IMR-90 (cell line): ENCODE measurements at regions not wholly inside any gene's neighbourhood (a gene's known extent, or its start where the extent isn't known, plus 50 kb on each side); places are given as distances from the start of the nearest gene placed in this dataset.

Experiments used
- ATAC-seq: fragments of 200-7000 bp; cut with Tn5 transposase; 2 replicates; pipeline ENCODE4 v1.9.1; 2020; ENCODE audit warnings: low read depth, mild to moderate bottlenecking, moderate library complexity
- BruUV-seq: library from RNA; stranded (reverse); fragments of 400-500 nt; replicated peaks from 2 replicates; lab custom pipeline; 2021; lab: Mats Ljungman, UMichigan
- CTCF ChIA-PET: fragments of 300-600 bp; formaldehyde crosslinking; extraction: SDS; loops from one replicate; lab custom pipeline; 2021; ENCODE audit warnings: antibody characterized with exemption; lab: Yijun Ruan, JAX
- POLR2A ChIA-PET: fragments of 300-600 bp; sonication (Branson Sonifier 250); formaldehyde crosslinking; loops from one replicate; lab custom pipeline; 2022; ENCODE audit warnings: antibody characterized with exemption; ENCODE audit not compliant: unreplicated experiment; lab: Charles Lee
- DNase-seq: peaks from one replicate; pipeline ENCODE4 v3.0.0; 2013
- H2AFZ ChIP-seq: replicated peaks from 2 replicates; pipeline ENCODE3; 2013; ENCODE audit warnings: low read length, mild to moderate bottlenecking; ENCODE audit not compliant: poor library complexity
- H2AK5ac ChIP-seq: 2 replicates; pipeline ENCODE4 v1.6.1; 2013; ENCODE audit warnings: low read depth, low read length, inconsistent platforms
- H2AK9ac ChIP-seq: replicated peaks from 2 replicates; pipeline ENCODE3; 2013; ENCODE audit warnings: mild to moderate bottlenecking, low read depth, low read length, moderate library complexity; ENCODE audit not compliant: poor library complexity
- H2BK120ac ChIP-seq: 2 replicates; pipeline ENCODE4 v1.6.1; 2013; ENCODE audit warnings: low read depth, low read length, inconsistent platforms
- H2BK15ac ChIP-seq: 3 replicates; pipeline ENCODE4 v1.6.1; 2013; ENCODE audit warnings: low read depth, low read length, inconsistent platforms
- H2BK20ac ChIP-seq: 2 replicates; pipeline ENCODE4 v1.6.1; 2013; ENCODE audit warnings: low read depth, mild to moderate bottlenecking, inconsistent platforms, low read length, moderate library complexity
- H2BK5ac ChIP-seq: 2 replicates; pipeline ENCODE4 v1.6.1; 2013; ENCODE audit warnings: mild to moderate bottlenecking, low read depth, low read length, inconsistent platforms; ENCODE audit not compliant: poor library complexity, severe bottlenecking
- H3K14ac ChIP-seq: replicated peaks from 2 replicates; pipeline ENCODE4 v1.6.1; 2013; ENCODE audit warnings: low read depth, low read length, inconsistent platforms
- H3K18ac ChIP-seq: 2 replicates; pipeline ENCODE4 v1.6.1; 2013; ENCODE audit warnings: low read depth, low read length, control low read depth
- H3K23ac ChIP-seq: 2 replicates; pipeline ENCODE4 v1.6.1; 2013; ENCODE audit warnings: low read depth, low read length, inconsistent platforms
- H3K27ac ChIP-seq: 2 replicates; pipeline ENCODE4 v1.5.1; 2013; ENCODE audit warnings: mild to moderate bottlenecking, control low read depth, low read length; ENCODE audit not compliant: insufficient read depth
- H3K27me3 ChIP-seq: 2 replicates; pipeline ENCODE4 v1.6.1; 2013; ENCODE audit warnings: low read length; ENCODE audit not compliant: control insufficient read depth, insufficient read depth
- H3K36me3 ChIP-seq: 2 replicates; pipeline ENCODE4 v1.6.1; 2013; ENCODE audit warnings: low read length, mixed read lengths; ENCODE audit not compliant: control insufficient read depth, insufficient read depth
- H3K4ac ChIP-seq: 2 replicates; pipeline ENCODE4 v1.6.1; 2013; ENCODE audit warnings: low read depth, low read length, inconsistent platforms
- H3K4me1 ChIP-seq: 2 replicates; pipeline ENCODE4 v1.6.1; 2013; ENCODE audit warnings: low read length, mixed read lengths; ENCODE audit not compliant: control insufficient read depth, insufficient read depth
- H3K4me2 ChIP-seq: 2 replicates; pipeline ENCODE4 v1.6.1; 2013; ENCODE audit warnings: low read depth, mild to moderate bottlenecking, control low read depth, low read length, moderate library complexity
- H3K4me3 ChIP-seq: 2 replicates; pipeline ENCODE4 v1.5.1; 2013; ENCODE audit warnings: low read depth, mild to moderate bottlenecking, control low read depth, low read length, moderate library complexity; ENCODE audit not compliant: insufficient read depth
- H3K56ac ChIP-seq: 2 replicates; pipeline ENCODE4 v1.6.1; 2013; ENCODE audit warnings: low read length, inconsistent platforms; ENCODE audit not compliant: insufficient read depth; ENCODE audit errors: extremely low read depth
- H3K79me1 ChIP-seq, 2 experiments: 2 replicates each; pipeline ENCODE4 v1.6.1; 2013; ENCODE audit warnings: low read length in 2 of 2, inconsistent platforms in 1 of 2, low read depth in 1 of 2
- H3K9ac ChIP-seq: 2 replicates; pipeline ENCODE4 v1.6.1; 2013; ENCODE audit warnings: low read depth, low read length, control low read depth
- H3K9me1 ChIP-seq: 2 replicates; pipeline ENCODE4 v1.6.1; 2013; ENCODE audit warnings: low read length, inconsistent platforms; ENCODE audit not compliant: insufficient read depth
- H3K9me3 ChIP-seq: 2 replicates; pipeline ENCODE4 v1.6.1; 2013; ENCODE audit warnings: low read length; ENCODE audit not compliant: control insufficient read depth, insufficient read depth
- H4K20me1 ChIP-seq: 2 replicates; pipeline ENCODE4 v1.6.1; 2013; ENCODE audit warnings: low read length, inconsistent platforms; ENCODE audit not compliant: insufficient read depth
- H4K5ac ChIP-seq: 2 replicates; pipeline ENCODE4 v1.6.1; 2013; ENCODE audit warnings: mild to moderate bottlenecking, low read depth, low read length, control low read depth
- H4K8ac ChIP-seq, 2 experiments: 2 replicates each; pipeline ENCODE4 v1.6.1; 2013; ENCODE audit warnings: low read depth in 2 of 2, low read length in 2 of 2, control low read depth in 1 of 2, inconsistent platforms in 1 of 2
- H4K91ac ChIP-seq: 2 replicates; pipeline ENCODE4 v1.6.1; 2013; ENCODE audit warnings: low read depth, low read length, inconsistent platforms; ENCODE audit not compliant: insufficient read depth
- BHLHE40 ChIP-seq: fragments of 150-350 bp; IDR thresholded peaks from 2 replicates; pipeline ENCODE4 v1.6.1; 2016; ENCODE audit warnings: mild to moderate bottlenecking, low read depth, low read length
- CHD1 ChIP-seq: IDR thresholded peaks from 2 replicates; pipeline ENCODE4 v1.6.1; 2012; ENCODE audit warnings: low read depth, low read length, improper control_type of control experiment
- FOS ChIP-seq: fragments of 150-350 bp; IDR thresholded peaks from 2 replicates; pipeline ENCODE4 v1.6.1; 2016; ENCODE audit warnings: low read depth, low read length
- MAZ ChIP-seq: IDR thresholded peaks from 2 replicates; pipeline ENCODE4 v1.6.1; 2012; ENCODE audit warnings: low read depth, mild to moderate bottlenecking, low read length, improper control_type of control experiment, moderate library complexity, borderline replicate concordance
- POLR2A ChIP-seq: IDR thresholded peaks from 2 replicates; pipeline ENCODE4 v1.6.1; 2012; ENCODE audit warnings: mild to moderate bottlenecking, low read depth, low read length
- RFX5 ChIP-seq: IDR thresholded peaks from 2 replicates; pipeline ENCODE4 v1.8.0; 2012; ENCODE audit warnings: low read depth, mild to moderate bottlenecking, low read length, moderate library complexity
- WGBS, 2 experiments: methylation state at CpG; one replicate each; pipeline versions ENCODE4 v1.1.5 to v1.1.7; 2013; ENCODE audit warnings: missing lambda C conversion rate in 2 of 2; ENCODE audit not compliant: insufficient read length in 1 of 2; ENCODE audit errors: extremely low coverage in 2 of 2; 5-methylcytosine and 5-hydroxymethylcytosine counted together
- dilution Hi-C: fragments of 300-500 bp; cut with HindIII; formaldehyde crosslinking; loops from one replicate; pipeline ENCODE4 v1.14.3; 2018; ENCODE audit warnings: low sequenced_read_pairs; ENCODE audit not compliant: unreplicated experiment
- in situ Hi-C: fragments of 300-500 bp; cut with MboI; formaldehyde crosslinking; loops from 3 replicates; pipeline ENCODE4 v1.14.3; 2019; ENCODE audit warnings: low sequenced_read_pairs, inconsistent platforms, mixed read lengths
- intact Hi-C: fragments of 100-400 bp; cut with micrococcal nuclease; formaldehyde crosslinking; loops from 2 replicates; pipeline ENCODE4 v1.10.0; 2022
- TF ChIP-seq, protein P1 (sequence below): fragments of 150-350 bp; IDR thresholded peaks from 2 replicates; pipeline ENCODE4 v1.6.1; 2017; ENCODE audit warnings: mild to moderate bottlenecking, antibody characterized with exemption, low read length, low read depth
- TF ChIP-seq, protein P2 (sequence below): conservative IDR thresholded peaks from 2 replicates; pipeline ENCODE4 v1.5.1; 2012; ENCODE audit warnings: mild to moderate bottlenecking, low read depth, low read length, improper control_type of control experiment

GRCh38 chr6:6453186-6453585 is 132.7 kb upstream of the F13A1 start:
- Histone ChIP-seq H3K4ac (no peak overlapping the region), H4K20me1 (no peaks in the 10 kb centered on the region), H2AK9ac (no peak overlapping the region), H3K4me3 (no peak overlapping the region), H3K9ac (no peak overlapping the region), H2AFZ (no peak overlapping the region), H4K91ac (no peak overlapping the region), H3K79me1 (no peaks in the 10 kb centered on the region), H3K27ac (no peak overlapping the region), H2BK20ac (no peak overlapping the region), H2AK5ac (no peak overlapping the region), H2BK5ac (no peak overlapping the region), H3K9me1 (no peaks in the 10 kb centered on the region), H3K36me3 (no peaks in the 10 kb centered on the region), H3K27me3 (no peaks in the 10 kb centered on the region), H3K18ac (no peak overlapping the region), H2BK120ac (no peak overlapping the region), H3K4me2 (no peak overlapping the region), H3K56ac (no peak overlapping the region), H3K14ac (no peak overlapping the region), H3K4me1 (no peaks in the 10 kb centered on the region), H3K9me3 (peaks cover 23% of the 10 kb centered on the region), H4K8ac (no peak overlapping the region), H2BK15ac (no peak overlapping the region), H4K5ac (no peak overlapping the region), H3K23ac (no peak overlapping the region)
- TF ChIP-seq, protein P1, sequence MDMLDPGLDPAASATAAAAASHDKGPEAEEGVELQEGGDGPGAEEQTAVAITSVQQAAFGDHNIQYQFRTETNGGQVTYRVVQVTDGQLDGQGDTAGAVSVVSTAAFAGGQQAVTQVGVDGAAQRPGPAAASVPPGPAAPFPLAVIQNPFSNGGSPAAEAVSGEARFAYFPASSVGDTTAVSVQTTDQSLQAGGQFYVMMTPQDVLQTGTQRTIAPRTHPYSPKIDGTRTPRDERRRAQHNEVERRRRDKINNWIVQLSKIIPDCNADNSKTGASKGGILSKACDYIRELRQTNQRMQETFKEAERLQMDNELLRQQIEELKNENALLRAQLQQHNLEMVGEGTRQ: no peak
- no peak for TF ChIP-seq RFX5
- no peak for TF ChIP-seq POLR2A
- TF ChIP-seq BHLHE40: no peak
- TF ChIP-seq FOS: no peak
- TF ChIP-seq CHD1: no peak
- TF ChIP-seq, protein P2, sequence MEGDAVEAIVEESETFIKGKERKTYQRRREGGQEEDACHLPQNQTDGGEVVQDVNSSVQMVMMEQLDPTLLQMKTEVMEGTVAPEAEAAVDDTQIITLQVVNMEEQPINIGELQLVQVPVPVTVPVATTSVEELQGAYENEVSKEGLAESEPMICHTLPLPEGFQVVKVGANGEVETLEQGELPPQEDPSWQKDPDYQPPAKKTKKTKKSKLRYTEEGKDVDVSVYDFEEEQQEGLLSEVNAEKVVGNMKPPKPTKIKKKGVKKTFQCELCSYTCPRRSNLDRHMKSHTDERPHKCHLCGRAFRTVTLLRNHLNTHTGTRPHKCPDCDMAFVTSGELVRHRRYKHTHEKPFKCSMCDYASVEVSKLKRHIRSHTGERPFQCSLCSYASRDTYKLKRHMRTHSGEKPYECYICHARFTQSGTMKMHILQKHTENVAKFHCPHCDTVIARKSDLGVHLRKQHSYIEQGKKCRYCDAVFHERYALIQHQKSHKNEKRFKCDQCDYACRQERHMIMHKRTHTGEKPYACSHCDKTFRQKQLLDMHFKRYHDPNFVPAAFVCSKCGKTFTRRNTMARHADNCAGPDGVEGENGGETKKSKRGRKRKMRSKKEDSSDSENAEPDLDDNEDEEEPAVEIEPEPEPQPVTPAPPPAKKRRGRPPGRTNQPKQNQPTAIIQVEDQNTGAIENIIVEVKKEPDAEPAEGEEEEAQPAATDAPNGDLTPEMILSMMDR: no peak
- TF ChIP-seq MAZ: no peak
- CTCF ChIA-PET: interaction anchor here (0.6 kb wide), 1 partner anchor 198 kb away, joined by 3 read pairs; no protein-coding TSS in a partner anchor
- no CpG with 5 or more reads among the region's 1 CpG for WGBS, 2 experiments
- ATAC-seq: no peak
- no peak for DNase-seq
- dilution Hi-C loops (no loop called here), in situ Hi-C loops (no loop called here), intact Hi-C loops (no loop called here)
- no TSS peak for BruUV-seq
- POLR2A ChIA-PET: no interaction called here
